HG03060 (cell line): ENCODE measurements at regions not wholly inside any gene's neighbourhood (a gene's known extent, or its start where the extent isn't known, plus 50 kb on each side); places are given as distances from the start of the nearest gene placed in this dataset.
"Not testable (repeated sequence)": the region's sequence is repeated elsewhere in the genome, so short reads cannot be mapped to it uniquely, and the experiment has no call there.

Source experiments
- ATAC-seq: cut with Tn5 transposase; IDR thresholded peaks from one replicate; pipeline ENCODE4 v1.9.1; 2021; ENCODE audit warnings: low read depth, moderate number of reproducible peaks; ENCODE audit not compliant: unreplicated experiment

GRCh38 chr20:30291686-30292085, 965.8 kb upstream of the DEFB115 start:
- ATAC-seq, result not testable (repeated sequence)

DNA sequence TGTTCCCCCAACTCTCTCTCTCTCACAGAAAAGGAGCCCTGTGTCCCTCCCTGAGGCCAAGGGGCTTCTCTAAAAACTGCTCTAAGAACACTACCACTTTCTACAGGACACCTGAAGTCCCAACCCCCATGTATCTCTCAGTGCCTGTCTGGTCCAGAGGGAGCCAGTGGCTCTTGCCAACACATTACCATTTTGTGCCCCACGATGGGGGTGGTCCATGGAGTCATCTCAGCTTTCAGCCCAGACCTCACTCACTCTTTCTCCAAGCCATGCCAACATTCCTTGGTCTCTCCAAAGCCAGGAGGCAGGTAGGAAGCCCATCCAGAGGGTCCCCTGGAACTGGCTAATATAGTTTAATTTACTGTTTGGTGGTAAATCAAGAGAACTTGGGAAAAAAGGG, 962.1 kb upstream of the DEFB115 start:
- not testable (repeated sequence) for ATAC-seq

DNA sequence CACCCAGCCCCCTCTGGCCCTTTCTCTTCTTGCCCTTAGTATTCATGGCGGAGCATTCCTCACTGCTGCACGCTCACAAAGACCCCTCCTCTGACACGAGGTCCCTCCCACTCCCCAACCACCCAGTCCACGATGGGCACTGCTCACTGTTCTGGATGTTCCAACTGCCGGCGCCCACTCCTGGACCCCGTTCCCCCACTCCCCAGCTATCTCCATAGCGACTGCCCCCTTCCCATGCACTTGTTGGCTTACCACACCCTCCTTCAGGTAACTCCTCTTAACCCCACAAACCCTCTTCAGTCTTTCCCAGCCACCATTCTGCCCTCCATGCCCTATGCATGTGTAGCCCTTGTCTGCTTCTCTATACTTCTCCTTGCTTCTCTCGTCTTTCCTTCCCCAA, 961.5 kb upstream of the DEFB115 start:
- ATAC-seq, result not testable (repeated sequence)

DNA sequence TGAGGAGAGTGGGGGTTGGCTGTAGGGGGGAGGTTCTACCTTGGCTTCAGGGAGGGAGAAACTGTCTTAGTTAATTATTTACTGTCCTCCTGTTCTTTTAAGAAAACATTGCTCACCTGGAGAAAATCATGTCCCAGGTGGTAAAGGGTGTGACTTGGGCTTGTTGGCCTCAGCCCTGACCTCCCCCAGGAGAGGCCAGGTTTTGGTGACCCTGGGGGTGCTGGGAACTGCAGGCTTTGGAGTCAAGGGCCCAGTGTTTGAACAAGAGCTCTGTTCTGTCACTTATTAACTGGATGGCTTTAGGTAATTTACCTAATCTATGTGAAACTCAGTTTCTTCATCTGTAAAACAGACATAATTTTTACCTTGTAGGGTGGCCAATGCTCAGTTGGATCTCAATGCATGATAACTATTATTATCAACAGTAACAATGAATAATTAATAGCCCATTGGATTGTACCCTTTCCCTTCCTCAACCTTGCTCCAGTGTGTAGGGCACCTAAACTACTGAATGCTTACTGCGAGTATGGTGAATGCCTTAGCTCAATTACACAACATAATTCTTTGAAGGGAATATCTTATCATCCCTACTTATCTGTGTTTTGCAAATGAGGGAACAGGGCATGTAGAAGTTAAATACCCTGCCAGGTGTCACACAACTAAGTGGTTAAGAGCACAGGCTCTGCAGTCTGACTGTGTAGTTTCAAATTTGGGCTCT, 959.4 kb upstream of the DEFB115 start:
- not testable (repeated sequence) for ATAC-seq

DNA sequence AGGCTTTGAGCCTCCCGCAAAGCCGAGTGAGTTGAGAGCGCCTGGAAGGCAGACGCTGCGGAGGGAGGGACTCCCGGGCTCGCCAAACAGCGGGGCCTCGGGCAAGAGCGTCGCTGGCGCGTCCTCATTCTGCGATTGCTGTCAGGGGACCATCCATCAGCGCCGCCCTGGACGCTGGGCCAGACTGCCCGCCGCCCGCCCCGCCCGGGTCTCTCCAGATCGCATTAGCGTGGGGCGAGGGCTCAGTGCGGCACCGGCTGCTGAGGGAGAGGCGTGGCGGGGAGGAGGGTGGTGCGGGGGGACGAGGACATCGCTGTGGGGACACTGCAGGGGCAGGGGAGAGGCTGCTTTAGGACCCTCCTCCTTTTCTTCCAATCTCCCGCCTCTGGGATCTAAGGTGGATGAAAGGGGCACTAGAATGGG, 957.2 kb upstream of the DEFB115 start:
- ATAC-seq, result not testable (repeated sequence)

- not testable (repeated sequence) for ATAC-seq
Observed at GRCh38 chr20:30302786-30303185, 954.7 kb upstream of the DEFB115 start.

GRCh38 chr20:30309938-30310337, 947.5 kb upstream of the DEFB115 start:
- not testable (repeated sequence) for ATAC-seq

DNA sequence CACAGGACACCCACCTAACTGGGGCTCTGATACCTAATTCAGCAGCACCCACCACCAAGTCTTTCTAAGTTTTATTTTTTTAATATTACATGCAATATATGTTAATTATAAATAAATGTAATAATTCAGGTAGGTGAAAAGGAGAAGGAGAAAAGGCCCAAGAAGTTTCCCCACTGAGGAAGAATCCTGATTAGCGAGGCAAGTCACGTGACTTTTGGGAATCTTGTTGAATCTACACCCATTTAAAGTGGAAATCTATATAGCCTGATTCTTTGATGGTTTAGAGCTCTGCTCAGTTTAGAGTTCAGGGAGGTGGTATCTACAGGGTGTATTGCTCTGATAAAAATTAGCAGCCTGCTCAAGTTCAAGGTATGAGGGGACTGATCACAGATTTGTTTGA, 947.1 kb upstream of the DEFB115 start:
- not testable (repeated sequence) for ATAC-seq

DNA sequence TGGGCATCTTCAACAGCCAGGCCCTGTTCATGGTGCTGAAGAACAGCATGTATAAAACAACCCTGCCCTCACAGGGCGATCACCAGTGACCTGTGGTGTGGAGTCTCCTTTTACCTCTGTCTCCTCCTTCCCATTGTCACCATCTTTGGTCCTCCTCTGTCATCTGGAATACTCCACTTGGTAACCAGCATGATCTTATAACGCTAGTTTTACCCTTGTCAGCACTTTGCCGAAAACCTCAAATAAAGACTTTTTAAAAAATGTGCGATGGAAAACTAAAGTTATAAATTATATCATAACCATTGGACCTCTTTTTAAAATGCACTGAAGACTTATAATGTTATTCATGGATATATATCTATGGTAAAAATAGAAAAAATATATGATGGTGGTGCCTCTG, 945.2 kb upstream of the DEFB115 start:
- ATAC-seq, result not testable (repeated sequence)

- not testable (repeated sequence) for ATAC-seq
Observed at GRCh38 chr20:30313660-30314059, 943.8 kb upstream of the DEFB115 start.

DNA sequence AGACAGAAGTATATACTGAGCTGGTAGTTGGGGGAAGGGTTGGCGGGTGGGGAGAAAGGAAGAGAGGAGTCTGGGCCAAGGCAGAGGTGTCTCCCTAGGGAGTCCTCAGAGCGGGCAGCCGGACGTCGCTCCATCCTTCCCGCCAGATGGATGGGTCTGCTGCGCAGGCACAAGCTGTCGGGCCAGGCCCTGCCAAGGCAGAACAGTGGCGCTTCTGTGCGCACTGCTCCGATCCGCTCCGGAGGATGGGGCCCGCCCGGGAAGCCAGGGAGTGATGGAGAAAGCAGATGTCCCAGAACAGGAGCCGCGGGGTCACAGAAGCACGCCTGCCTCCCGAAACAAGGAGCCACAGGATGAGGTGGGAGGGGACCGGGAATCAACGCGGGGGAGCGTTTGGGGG, 941.4 kb upstream of the DEFB115 start:
- ATAC-seq, result not testable (repeated sequence)

GRCh38 chr20:30316532-30317299, 940.7 kb upstream of the DEFB115 start:
- ATAC-seq, result not testable (repeated sequence)

DNA sequence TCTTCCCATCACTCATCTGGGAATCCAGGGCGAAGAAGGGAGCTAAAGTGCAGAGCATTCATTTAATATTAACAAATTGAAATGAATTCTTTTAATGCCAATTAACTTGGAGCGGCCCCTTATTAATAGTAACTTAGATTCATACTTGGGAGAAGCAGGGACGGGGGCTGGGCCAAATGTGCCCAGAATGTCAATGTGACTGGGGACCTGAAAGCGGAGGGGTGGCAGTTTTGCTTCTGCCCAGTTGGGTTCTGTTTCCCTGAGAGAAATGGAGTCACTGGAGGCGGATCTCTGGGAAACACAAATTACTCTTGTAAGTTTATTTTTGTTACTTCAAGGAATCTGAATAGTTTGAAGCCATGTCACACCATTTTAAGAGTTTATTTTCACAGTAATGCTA, 923.7 kb upstream of the DEFB115 start:
- ATAC-seq, result not testable (repeated sequence)

- not testable (repeated sequence) for ATAC-seq
Observed at GRCh38 chr20:30337556-30337955, 919.9 kb upstream of the DEFB115 start.

GRCh38 chr20:30348932-30349331, 908.5 kb upstream of the DEFB115 start:
- not testable (repeated sequence) for ATAC-seq

GRCh38 chr20:30356854-30357467, 900.5 kb upstream of the DEFB115 start:
- not testable (repeated sequence) for ATAC-seq

GRCh38 chr20:30361756-30362155, 895.7 kb upstream of the DEFB115 start:
- not testable (repeated sequence) for ATAC-seq

DNA sequence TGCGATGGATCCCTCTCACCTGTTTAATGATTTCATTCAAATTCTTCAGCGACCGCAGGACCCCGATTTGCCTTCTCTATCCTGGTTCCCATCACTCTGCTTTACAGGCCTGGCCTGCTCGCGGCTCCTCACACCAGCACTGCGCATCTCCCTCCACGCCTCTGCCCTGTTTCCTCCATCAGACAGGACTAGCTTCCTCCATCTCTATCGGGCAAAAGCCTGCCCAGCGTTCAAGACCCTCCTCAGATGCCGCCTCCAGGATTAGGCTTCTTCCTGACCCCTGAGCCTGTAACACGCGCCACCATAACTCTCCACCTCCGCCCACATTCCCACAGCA, 881.1 kb upstream of the DEFB115 start:
- ATAC-seq, result not testable (repeated sequence)

GRCh38 chr20:30376767-30377658, 880.5 kb upstream of the DEFB115 start:
- ATAC-seq, result peak; percentile 80

- ATAC-seq, result not testable (repeated sequence)
Observed at GRCh38 chr20:30378317-30378716, 879.1 kb upstream of the DEFB115 start.
